GM20000 (cell line): ENCODE measurements at regions not wholly inside any gene's neighbourhood (a gene's known extent, or its start where the extent isn't known, plus 50 kb on each side); places are given as distances from the start of the nearest gene placed in this dataset.
A peak's percentile ranks its signal among the peaks of the same experiment; 100 is the strongest.

Source experiments
- DNase-seq: peaks from one replicate; pipeline ENCODE4 v3.0.0; 2012; ENCODE audit warnings: low spot score
- CTCF ChIP-seq: IDR thresholded peaks from 2 replicates; pipeline ENCODE4 v1.5.1; 2012; ENCODE audit warnings: mild to moderate bottlenecking, control low read depth; ENCODE audit errors: extremely low read depth, missing control alignments

GRCh38 chr3:71961378-71961777 is 176.4 kb upstream of the PROK2 start:
- no peak for TF ChIP-seq CTCF
- no peak for DNase-seq

- no peak for DNase-seq
Measured at GRCh38 chr3:71958533-71958932, 173.6 kb upstream of the PROK2 start.

GRCh38 chr3:71956716-71957115 is 171.8 kb upstream of the PROK2 start:
- no peak for DNase-seq
- TF ChIP-seq CTCF = no peak

More at GRCh38 chr3:71958533-71958932, 173.6 kb upstream of the PROK2 start:
- no peak for TF ChIP-seq CTCF

- TF ChIP-seq CTCF = no peak
- DNase-seq = no peak
Measured at GRCh38 chr3:71956069-71956340, 171.1 kb upstream of the PROK2 start.

- DNase-seq = peak; percentile 32
- TF ChIP-seq CTCF = peak; percentile 67
Measured at GRCh38 chr3:71955240-71956068, 170.5 kb upstream of the PROK2 start.

- no peak for DNase-seq
- TF ChIP-seq CTCF = no peak
Measured at GRCh38 chr3:71951842-71952241, 166.9 kb upstream of the PROK2 start.

GRCh38 chr3:71951361-71951760 is 166.4 kb upstream of the PROK2 start:
- no peak for TF ChIP-seq CTCF
- no peak for DNase-seq
